Midbrain (tissue), 1 donor: ENCODE measurements at regions not wholly inside any gene's neighbourhood (a gene's known extent, or its start where the extent isn't known, plus 50 kb on each side); places are given as distances from the start of the nearest gene placed in this dataset.
"Not testable (repeated sequence)": the region's sequence is repeated elsewhere in the genome, so short reads cannot be mapped to it uniquely, and the experiment has no call there.

Source experiments
- DNase-seq: peaks from one replicate; lab custom pipeline; 2025; lab: John Stamatoyannopoulos, UW

GRCh38 chr3:194067327-194067726, 68.6 kb upstream of the HES1 start:
- DNase-seq, result not testable (repeated sequence)

- no peak for DNase-seq
Measured at GRCh38 chr3:194067949-194068362, 68.0 kb upstream of the HES1 start.

- DNase-seq, result no peak
Measured at GRCh38 chr3:194069421-194070219, 66.3 kb upstream of the HES1 start.

- DNase-seq, result no peak
Measured at GRCh38 chr3:194070220-194070633, 65.7 kb upstream of the HES1 start.

GRCh38 chr3:194070634-194071409, 65.1 kb upstream of the HES1 start:
- DNase-seq, result peak; percentile 69

- no peak for DNase-seq
Measured at GRCh38 chr3:194072097-194072428, 63.9 kb upstream of the HES1 start.

- no peak for DNase-seq
Measured at GRCh38 chr3:194072691-194073279, 63.2 kb upstream of the HES1 start.

- no peak for DNase-seq
Measured at GRCh38 chr3:194073926-194074325, 62.0 kb upstream of the HES1 start.

- no peak for DNase-seq
Measured at GRCh38 chr3:194075088-194075615, 60.8 kb upstream of the HES1 start.

GRCh38 chr3:194075802-194076460, 60.0 kb upstream of the HES1 start:
- no peak for DNase-seq

- no peak for DNase-seq
Measured at GRCh38 chr3:194076475-194076874, 59.5 kb upstream of the HES1 start.

- DNase-seq, result no peak
Measured at GRCh38 chr3:194077602-194078001, 58.3 kb upstream of the HES1 start.

- DNase-seq, result no peak
Measured at GRCh38 chr3:194078045-194078821, 57.7 kb upstream of the HES1 start.

- DNase-seq, result no peak
Measured at GRCh38 chr3:194079702-194080172, 56.2 kb upstream of the HES1 start.

GRCh38 chr3:194080436-194080835, 55.5 kb upstream of the HES1 start:
- DNase-seq, result no peak

- DNase-seq, result no peak
Measured at GRCh38 chr3:194080913-194081800, 54.8 kb upstream of the HES1 start.

- no peak for DNase-seq
Measured at GRCh38 chr3:194081826-194082225, 54.1 kb upstream of the HES1 start.

- DNase-seq, result no peak
Measured at GRCh38 chr3:194082743-194083636, 53.0 kb upstream of the HES1 start.

- DNase-seq, result no peak
Measured at GRCh38 chr3:194083637-194084224, 52.2 kb upstream of the HES1 start.
